HCT116 (cell line): ENCODE measurements at regions not wholly inside any gene's neighbourhood (a gene's known extent, or its start where the extent isn't known, plus 50 kb on each side); places are given as distances from the start of the nearest gene placed in this dataset.

Experiments
- EGR1 ChIP-seq: IDR thresholded peaks from 2 replicates; pipeline ENCODE4 v1.6.1; 2012; ENCODE audit warnings: low read depth
- EZH2 ChIP-seq: fragments of 200-600 bp; sonication (generic); IDR thresholded peaks from 2 replicates; pipeline ENCODE4 v1.6.1; 2017; ENCODE audit warnings: antibody characterized with exemption, mixed run types
- EZH2phosphoT487 ChIP-seq: fragments of 200-600 bp; IDR thresholded peaks from 2 replicates; pipeline ENCODE4 v1.6.1; 2018; ENCODE audit warnings: antibody characterized with exemption, borderline replicate concordance
- POLR2A ChIP-seq: IDR thresholded peaks from 2 replicates; pipeline ENCODE4 v1.7.0; 2011; ENCODE audit warnings: borderline replicate concordance; ENCODE audit not compliant: insufficient read depth, insufficient read length; ENCODE audit errors: extremely low read depth
- POLR2AphosphoS5 ChIP-seq: IDR thresholded peaks from 2 replicates; pipeline ENCODE4 v1.6.1; 2011; ENCODE audit warnings: mild to moderate bottlenecking, low read depth, low read length, moderate library complexity
- RAD21 ChIP-seq: IDR thresholded peaks from 2 replicates; pipeline ENCODE4 v1.6.1; 2012; ENCODE audit warnings: low read depth, mild to moderate bottlenecking
- ZNF274 ChIP-seq: fragments of 200-500 bp; sonication (Bioruptor generic); IDR thresholded peaks from 2 replicates; pipeline ENCODE4 v1.6.1; 2014; ENCODE audit warnings: mild to moderate bottlenecking, low read depth, low read length, inconsistent platforms
- TF ChIP-seq, protein P1 (sequence below), 3 experiments: fragments of 200-600 bp in 1 of 3; sonication (generic) in 1 of 3; IDR thresholded peaks in 2 of 3; conservative IDR thresholded peaks in 1 of 3; 2 replicates each; pipeline ENCODE4 v1.5.1; 2012 to 2017; ENCODE audit warnings: low read depth in 2 of 3, low read length in 2 of 3, antibody characterized with exemption in 1 of 3, borderline replicate concordance in 1 of 3, control low read depth in 1 of 3, mild to moderate bottlenecking in 1 of 3, mixed read lengths in 1 of 3, mixed run types in 1 of 3, moderate library complexity in 1 of 3; ENCODE audit not compliant: insufficient read depth in 1 of 3
- TF ChIP-seq, protein P2 (sequence below): IDR thresholded peaks from 2 replicates; pipeline ENCODE4 v1.6.1; 2012
- TF ChIP-seq, protein P3 (sequence below): IDR thresholded peaks from 2 replicates; pipeline ENCODE4 v1.6.1; 2012

DNA sequence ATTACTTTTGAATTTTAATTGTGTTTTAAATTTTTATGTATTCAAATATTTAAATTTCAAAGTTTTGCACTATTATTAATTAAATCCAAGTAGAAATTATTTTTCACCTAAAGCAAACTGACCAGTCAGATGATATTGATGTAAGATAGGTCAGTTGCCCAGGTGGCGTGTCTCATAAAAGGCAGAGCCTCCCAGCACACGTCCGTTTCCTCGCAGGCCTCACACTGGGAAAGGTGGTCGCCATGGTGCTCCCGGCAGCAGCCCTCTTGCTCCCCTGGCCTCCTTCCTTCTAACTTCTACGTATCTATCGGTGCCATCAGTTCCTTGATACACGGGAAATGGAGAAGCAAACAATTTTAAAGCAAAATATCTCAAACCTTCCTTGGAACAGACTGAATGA is 516.8 kb downstream of the GALR1 start:
- TF ChIP-seq POLR2A: no peak
- TF ChIP-seq EGR1: no peak
- TF ChIP-seq ZNF274: no peak
- no peak for TF ChIP-seq POLR2AphosphoS5
- TF ChIP-seq RAD21: no peak
- TF ChIP-seq, protein P1, sequence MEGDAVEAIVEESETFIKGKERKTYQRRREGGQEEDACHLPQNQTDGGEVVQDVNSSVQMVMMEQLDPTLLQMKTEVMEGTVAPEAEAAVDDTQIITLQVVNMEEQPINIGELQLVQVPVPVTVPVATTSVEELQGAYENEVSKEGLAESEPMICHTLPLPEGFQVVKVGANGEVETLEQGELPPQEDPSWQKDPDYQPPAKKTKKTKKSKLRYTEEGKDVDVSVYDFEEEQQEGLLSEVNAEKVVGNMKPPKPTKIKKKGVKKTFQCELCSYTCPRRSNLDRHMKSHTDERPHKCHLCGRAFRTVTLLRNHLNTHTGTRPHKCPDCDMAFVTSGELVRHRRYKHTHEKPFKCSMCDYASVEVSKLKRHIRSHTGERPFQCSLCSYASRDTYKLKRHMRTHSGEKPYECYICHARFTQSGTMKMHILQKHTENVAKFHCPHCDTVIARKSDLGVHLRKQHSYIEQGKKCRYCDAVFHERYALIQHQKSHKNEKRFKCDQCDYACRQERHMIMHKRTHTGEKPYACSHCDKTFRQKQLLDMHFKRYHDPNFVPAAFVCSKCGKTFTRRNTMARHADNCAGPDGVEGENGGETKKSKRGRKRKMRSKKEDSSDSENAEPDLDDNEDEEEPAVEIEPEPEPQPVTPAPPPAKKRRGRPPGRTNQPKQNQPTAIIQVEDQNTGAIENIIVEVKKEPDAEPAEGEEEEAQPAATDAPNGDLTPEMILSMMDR (IDR thresholded peaks at IDR 0.05 in 2 of 3, conservative IDR thresholded peaks at IDR 0.05 in 1 of 3; ENCODE audit: borderline replicate concordance in 1 of 3, insufficient read depth in 1 of 3, low read depth in 2 of 3, low read length in 2 of 3): no peak
- no peak for TF ChIP-seq EZH2phosphoT487
- TF ChIP-seq, protein P2, sequence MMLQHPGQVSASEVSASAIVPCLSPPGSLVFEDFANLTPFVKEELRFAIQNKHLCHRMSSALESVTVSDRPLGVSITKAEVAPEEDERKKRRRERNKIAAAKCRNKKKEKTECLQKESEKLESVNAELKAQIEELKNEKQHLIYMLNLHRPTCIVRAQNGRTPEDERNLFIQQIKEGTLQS: no peak
- TF ChIP-seq, protein P3, sequence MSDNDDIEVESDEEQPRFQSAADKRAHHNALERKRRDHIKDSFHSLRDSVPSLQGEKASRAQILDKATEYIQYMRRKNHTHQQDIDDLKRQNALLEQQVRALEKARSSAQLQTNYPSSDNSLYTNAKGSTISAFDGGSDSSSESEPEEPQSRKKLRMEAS: no peak
- TF ChIP-seq EZH2: no peak
